HG03432 (cell line): ENCODE measurements at regions not wholly inside any gene's neighbourhood (a gene's known extent, or its start where the extent isn't known, plus 50 kb on each side); places are given as distances from the start of the nearest gene placed in this dataset.
"Not testable (repeated sequence)": the region's sequence is repeated elsewhere in the genome, so short reads cannot be mapped to it uniquely, and the experiment has no call there.

Experiments used
- ATAC-seq: cut with Tn5 transposase; IDR thresholded peaks from one replicate; pipeline ENCODE4 v1.9.1; 2021; ENCODE audit warnings: mild to moderate bottlenecking, moderate library complexity; ENCODE audit not compliant: unreplicated experiment

- ATAC-seq, result no peak
Measured at GRCh38 chr14:41120402-41120801, 486.3 kb upstream of the LRFN5 start.

GRCh38 chr14:41096131-41096530, 510.5 kb upstream of the LRFN5 start:
- ATAC-seq, result no peak

GRCh38 chr14:41087056-41087455, 519.6 kb upstream of the LRFN5 start:
- ATAC-seq, result no peak

DNA sequence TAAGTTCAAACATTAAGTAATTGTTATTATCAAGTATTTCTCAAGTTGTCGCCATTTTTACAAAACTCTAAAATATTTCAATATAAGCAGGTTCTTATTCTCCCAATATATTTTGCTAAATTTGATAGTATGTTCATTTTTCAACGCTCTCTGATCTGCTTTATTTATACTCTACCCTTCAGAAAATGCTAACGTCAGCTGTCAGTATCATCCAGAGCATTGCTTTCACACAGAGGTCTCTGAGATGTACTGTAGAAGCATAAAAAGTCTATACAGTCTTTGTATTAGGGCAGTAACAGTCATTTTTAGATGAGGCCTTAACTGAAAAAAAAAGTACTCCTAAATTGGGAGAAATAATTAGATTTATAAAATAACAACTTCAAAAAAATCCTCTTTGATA, 533.1 kb upstream of the LRFN5 start:
- ATAC-seq, result no peak

DNA sequence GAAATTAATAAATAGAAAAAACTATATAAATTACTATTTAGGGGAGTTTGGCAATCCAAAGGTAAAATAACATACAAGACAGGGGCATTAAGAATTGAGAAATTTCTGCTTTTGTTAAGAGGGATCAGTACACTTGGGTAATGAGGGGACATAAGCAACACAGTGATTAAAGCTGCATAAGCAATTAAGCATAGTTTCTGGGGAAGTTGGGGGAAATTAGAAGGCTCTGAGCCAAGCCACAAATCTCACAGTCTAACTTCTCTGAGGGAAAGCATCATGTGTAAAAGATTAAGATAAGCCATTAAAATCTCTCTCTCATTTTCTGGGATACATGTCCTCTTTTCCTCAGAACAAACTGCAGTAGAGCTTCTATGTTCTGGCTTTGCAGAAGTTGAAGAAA, 533.9 kb upstream of the LRFN5 start:
- no peak for ATAC-seq

DNA sequence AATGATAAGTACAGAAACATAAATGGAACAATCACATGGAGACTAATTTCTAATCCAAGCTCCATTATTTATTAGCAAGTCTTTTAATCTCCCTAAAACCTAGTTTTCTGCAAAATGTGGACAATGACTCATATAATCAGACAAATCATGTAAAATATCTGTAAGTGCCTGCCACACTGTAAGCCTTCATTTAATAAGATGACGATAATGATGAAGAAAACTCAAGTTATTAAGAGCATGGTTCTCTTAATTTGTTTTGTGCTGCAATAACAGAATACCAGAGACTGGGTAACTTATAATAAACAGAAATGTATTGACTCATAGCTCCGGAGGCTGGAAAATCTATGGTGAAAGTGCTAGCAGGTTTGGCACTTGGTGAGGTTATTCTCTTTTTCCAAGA, 535.3 kb upstream of the LRFN5 start:
- no peak for ATAC-seq

GRCh38 chr14:41062826-41063225, 543.9 kb upstream of the LRFN5 start:
- ATAC-seq, result no peak

DNA sequence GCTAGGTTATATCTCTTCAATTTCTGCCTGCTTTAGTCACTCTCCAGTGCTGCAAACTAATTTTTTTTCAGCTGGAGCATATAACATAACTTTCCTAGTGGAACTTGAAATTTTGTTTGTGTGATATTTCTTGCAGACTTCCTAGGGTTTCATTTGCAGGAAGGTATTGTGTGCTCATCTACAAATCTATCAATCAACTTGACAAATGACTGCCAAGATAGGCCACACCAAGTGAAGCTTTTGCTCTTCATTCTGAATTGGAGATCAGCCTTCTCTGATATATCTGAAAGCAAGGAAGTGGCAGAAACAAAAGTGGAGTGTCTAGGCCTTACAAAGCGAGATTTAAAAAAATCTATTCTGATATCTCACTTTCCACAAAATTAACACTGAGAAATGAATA, 551.1 kb upstream of the LRFN5 start:
- no peak for ATAC-seq

DNA sequence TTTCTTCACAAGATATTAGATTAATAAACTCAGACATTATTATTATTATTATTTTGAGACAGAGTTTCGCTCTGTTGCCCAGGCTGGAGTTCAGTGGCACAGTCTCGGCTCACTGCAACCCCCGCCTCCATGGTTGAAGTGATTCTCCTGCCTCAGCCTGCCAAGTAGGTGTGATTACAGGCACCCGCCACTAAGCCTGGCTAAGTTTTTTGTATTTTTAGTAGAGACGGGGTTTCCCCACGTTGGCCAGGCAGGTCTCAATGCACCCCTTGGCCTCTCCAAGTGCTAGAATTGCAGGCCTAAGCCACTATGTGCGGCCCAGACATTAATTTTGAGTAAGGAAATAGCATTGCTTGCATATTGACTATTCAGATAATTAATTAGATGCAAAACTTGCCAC, 554.9 kb upstream of the LRFN5 start:
- ATAC-seq, result no peak

DNA sequence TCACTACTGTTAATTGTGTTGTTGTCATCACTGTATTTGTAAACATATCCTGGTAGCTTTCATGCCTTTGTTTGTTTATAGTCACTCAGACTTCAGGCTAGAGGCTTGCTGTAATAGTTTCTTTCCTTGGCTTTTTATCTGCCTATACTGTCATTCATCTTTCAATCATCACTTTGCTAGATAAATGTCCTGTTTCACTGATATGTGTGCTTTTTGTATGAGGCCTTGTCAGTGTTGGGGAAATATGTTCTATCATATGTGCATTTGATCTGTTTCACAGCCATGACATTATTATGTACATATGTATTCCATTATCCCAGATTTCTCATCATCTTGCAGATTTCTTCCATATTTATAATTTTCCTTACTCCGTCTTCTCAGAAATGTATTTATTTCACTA, 558.9 kb upstream of the LRFN5 start:
- ATAC-seq, result no peak

DNA sequence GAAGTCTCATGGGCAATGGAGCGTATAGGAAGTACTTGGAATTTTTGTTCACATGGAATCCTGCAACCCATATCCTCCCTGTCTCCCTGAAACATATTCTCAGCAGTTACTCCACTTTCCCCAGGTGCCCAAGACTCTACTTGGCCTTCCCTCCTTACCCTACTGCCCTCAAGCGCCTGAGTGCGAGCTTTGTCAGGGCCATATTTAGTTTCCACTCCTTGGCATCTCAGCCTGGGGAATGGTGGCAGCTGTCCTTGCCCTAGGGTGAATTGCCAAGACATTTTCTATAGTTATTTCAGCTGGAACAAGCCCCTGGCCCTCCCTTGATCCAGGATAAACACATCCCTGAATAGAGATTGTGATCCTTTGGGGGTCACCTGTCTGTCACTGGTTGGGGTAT, 569.3 kb upstream of the LRFN5 start:
- no peak for ATAC-seq

GRCh38 chr14:41034969-41035368, 571.7 kb upstream of the LRFN5 start:
- ATAC-seq, result no peak

DNA sequence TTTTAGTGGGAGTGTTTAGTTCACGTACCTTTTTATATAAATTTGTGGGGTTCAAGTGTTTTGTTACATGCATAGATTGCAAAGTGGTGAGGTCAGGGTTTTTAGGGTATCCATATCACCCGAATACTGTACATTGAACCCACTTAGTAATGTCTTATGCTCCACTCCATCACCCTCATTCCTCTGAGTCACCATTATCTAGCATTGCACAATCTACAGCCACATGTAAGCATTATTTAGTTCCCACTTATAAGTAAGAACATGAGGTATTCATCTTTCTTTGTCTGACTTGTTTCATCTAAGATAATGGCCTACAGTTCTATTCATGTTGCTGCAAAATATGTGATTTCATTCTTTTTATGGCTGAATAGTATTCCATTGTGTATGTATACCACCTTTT, 583.7 kb upstream of the LRFN5 start:
- ATAC-seq, result no peak

DNA sequence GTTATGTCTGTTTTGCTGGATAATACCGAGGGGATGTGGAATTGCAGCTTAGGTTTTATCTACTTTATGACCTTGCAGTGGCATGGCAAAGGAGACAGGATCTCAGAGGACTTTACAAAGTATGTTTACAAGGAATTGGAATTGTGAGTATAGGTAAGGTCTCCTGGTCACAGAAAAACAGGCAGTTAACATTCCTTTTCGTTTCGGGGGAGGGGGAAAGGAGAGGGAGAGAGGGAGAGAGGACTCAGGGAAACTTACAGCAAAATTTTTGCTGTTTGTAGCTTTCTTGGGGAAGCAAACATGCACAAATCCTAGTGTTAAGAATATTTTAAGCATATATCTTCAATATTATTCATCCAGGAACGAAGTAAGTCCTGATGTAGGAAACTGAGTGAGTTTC, 590.5 kb upstream of the LRFN5 start:
- ATAC-seq, result no peak

DNA sequence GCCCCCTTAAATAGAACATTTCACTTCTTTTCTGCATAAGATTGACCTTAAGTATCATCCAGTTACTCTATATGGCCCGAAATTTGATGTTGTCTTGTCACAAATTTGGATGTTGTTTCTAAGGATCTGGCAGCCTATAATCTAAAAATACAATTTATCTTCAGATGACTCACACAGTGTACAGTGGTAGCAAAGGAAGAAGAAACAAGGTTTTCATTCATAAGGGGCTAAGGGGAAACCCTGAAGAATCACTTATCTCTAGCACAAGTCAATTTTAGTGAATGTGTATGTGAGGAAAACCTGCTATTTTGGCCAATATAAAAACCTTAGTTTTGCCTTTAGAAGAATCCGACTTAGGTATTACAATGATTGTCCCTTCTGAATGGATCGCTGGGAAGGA, 606.3 kb upstream of the LRFN5 start:
- no peak for ATAC-seq

- ATAC-seq, result no peak
Measured at GRCh38 chr14:40989260-40989659, 617.4 kb upstream of the LRFN5 start.

GRCh38 chr14:40987481-40987880, 619.2 kb upstream of the LRFN5 start:
- no peak for ATAC-seq

GRCh38 chr14:40986655-40987054, 620.0 kb upstream of the LRFN5 start:
- no peak for ATAC-seq

GRCh38 chr14:40985584-40985983, 621.1 kb upstream of the LRFN5 start:
- ATAC-seq, result no peak

DNA sequence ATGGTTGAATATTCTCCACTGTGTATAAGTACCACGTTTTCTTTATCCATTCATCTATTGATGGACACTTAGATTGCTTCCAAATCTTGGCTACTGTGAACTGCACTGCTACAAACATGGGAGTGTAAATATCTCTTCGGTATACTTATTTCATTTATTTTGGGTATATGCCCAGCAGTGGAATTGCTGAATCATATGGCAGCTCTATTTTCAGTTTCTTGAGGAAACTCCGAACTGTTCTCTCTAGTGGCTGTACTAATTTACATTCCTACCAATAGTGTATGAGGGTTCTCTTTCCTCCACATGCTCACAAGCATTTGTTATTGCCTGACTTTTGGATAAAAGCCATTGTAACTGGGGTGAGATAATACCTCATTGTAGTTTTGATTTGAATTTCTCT, 623.1 kb upstream of the LRFN5 start:
- no peak for ATAC-seq

DNA sequence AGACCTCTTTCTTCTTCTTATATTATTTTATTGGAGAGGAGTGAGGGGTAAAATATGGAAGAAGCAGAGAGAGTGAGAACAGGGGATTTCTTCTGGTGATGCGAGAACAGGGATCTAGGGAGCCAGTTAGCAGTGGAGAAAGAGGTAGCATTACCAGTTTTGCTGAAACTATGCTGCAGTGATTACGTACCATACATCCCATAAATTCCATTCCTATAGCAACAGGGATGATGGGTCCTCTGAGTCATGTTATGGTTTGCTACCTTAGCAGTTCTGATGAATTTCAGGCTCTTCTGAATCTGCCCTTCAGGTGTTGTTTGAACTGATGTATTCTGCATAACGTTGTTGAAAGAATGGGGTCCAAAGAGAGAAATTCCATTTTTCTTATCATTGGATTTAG, 625.4 kb upstream of the LRFN5 start:
- ATAC-seq, result no peak

- not testable (repeated sequence) for ATAC-seq
Measured at GRCh38 chr14:40960257-40960656, 646.4 kb upstream of the LRFN5 start.

GRCh38 chr14:40955131-40955505, 651.6 kb upstream of the LRFN5 start:
- ATAC-seq, result no peak
